Fibroblast of skin of left biceps (primary cell): ENCODE measurements at regions not wholly inside any gene's neighbourhood (a gene's known extent, or its start where the extent isn't known, plus 50 kb on each side); places are given as distances from the start of the nearest gene placed in this dataset.

ENCODE experiments used
- DNase-seq, 2 experiments: peaks; one replicate each; pipeline ENCODE4 v3.0.0-alpha.2; 2013; ENCODE audit warnings: low read depth in 2 of 2

DNA sequence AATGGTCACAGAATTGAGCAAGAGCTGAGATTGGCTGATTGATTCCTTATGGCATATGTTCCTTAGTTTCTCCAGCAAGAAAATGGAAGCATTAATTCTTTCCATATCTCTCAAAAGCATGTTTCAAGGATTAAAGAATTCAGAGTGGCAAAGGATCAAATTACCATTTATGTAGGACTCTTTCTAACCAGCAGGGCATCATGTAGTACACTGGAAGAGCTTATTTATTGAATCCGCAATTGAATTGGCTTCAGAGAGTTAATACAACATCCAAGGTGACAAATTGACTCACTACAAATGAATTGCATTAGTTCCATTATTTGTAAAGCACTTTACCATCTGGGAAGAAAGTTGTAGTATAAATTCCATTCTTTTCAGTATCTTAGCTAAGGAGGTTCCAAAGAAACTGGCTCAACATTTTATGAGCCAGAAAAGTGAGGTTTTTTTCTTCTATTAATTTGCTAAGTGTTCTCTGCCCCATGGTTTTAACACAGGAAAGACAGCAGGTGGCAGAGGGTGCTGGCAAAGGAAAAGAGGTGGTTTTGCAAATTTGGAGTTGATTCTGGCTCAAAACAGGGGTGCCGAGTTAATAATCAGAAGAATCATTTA is 409.9 kb downstream of the MTX2 start:
- DNase-seq: no peak

DNA sequence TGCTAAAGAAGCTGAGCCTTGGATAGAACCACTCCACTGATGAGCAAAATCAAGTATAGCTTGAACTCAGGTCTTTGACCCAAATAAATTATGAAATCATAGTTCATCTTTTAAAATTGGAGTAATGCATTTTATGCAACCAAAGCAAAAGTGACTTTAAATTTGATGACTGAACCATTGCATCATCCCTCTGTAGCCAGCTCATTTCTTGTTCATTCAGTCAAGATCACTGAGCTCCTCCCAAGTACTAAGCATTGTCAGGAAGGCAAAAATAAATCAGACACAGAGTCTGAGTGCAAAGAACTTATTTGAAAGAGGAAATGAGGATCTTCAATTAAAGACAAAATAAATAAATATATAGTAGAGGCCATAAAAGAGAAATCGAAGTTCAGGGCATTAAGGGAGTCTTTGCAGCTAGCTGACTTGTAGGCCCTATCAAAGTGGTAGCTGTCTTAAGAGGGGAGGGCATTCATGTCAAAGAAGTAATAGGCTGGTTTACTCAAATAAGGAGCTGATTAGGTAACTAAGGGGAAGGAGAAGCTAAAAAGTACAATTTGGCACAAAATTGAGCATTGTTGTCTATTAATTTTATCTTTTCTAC is 411.8 kb downstream of the MTX2 start:
- peak in 1 of 2 experiments; percentile 36 for DNase-seq

GRCh38 chr2:176681584-176682115 is 412.4 kb downstream of the MTX2 start:
- DNase-seq: no peak

DNA sequence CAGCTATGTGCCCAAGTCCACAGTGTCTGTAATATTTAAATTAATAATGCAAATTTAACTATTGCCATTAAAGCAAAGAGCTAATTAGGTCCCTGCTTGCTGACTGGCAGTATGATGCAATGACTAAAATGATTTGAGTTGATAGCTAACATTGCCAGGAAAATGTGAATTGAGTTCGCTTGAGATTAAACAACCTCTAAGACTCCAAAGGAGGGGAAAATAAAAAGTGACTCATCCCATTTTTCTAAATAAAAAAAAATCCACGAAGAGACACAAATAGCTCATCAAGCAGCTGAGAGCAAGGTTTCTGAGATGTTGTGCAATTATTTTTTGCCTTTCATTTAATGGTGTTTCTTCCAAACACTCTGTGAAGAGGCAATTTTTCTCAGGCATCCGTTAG is 413.0 kb downstream of the MTX2 start:
- DNase-seq: peak; percentile 46 to 54

GRCh38 chr2:176683618-176684111 is 414.4 kb downstream of the MTX2 start:
- no peak for DNase-seq

DNA sequence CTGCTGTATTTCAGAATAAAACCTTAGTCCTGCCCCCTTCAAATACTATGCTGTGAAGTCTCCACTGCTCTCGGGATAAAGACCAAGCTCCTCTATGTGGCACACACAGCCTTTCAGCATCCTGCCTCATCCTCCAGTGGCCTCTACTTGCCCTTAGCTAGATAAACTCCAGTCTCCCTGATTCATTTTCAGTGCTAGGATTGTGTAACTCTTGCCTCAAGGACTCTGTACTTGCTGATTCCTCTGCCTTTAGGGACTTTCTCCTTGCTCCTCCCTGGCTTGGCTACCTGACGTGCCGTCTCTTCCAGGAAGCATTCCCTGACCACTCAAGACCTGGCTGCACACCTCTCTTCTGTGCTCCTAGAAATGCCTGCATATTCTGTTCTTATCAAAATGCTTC is 416.7 kb downstream of the MTX2 start:
- no peak for DNase-seq

- no peak for DNase-seq
Observed at GRCh38 chr2:176686328-176686727, 417.1 kb downstream of the MTX2 start.

GRCh38 chr2:176687342-176687741 is 418.1 kb downstream of the MTX2 start:
- no peak for DNase-seq

DNA sequence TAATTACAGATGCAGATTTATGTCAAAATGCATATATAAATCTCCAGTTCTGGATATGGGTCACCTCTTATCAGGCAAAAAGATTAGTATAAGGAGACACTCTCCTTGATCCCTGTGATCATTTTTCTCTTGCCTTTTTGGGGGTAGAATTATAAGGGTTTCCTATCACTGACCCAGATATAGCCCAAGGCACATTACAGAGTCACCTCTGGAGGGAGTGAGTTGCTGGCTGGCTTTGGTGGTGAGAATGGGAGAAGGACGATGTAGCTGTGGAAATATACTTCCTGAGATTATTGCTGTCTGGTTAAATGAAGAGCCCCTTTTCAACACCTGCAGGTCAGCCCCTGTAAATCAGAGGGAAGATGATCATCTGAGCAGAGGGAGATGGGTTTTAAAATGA is 418.7 kb downstream of the MTX2 start:
- DNase-seq: no peak

DNA sequence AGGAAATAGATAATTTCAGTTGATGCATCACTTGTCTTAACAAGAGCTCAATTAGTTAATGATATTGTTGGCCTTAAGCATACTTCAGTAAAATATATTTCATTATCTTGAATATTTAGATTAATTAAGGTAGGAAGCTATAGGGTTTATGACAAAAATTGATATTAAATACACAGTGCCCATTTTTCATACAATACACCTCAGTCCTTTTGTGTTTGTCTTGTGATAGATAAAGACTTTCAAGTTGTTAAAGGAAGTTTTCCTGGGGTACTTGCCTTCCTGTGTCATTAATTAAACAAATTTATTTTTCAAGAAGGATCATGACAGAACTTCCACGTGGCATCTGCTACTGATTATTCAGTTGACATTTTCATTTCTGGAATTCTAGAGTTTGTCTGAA is 420.5 kb downstream of the MTX2 start:
- DNase-seq: no peak

- DNase-seq: no peak
Observed at GRCh38 chr2:176691471-176691870, 422.2 kb downstream of the MTX2 start.

GRCh38 chr2:176692533-176692932 is 423.3 kb downstream of the MTX2 start:
- no peak for DNase-seq

GRCh38 chr2:176699098-176699497 is 429.9 kb downstream of the MTX2 start:
- no peak for DNase-seq

DNA sequence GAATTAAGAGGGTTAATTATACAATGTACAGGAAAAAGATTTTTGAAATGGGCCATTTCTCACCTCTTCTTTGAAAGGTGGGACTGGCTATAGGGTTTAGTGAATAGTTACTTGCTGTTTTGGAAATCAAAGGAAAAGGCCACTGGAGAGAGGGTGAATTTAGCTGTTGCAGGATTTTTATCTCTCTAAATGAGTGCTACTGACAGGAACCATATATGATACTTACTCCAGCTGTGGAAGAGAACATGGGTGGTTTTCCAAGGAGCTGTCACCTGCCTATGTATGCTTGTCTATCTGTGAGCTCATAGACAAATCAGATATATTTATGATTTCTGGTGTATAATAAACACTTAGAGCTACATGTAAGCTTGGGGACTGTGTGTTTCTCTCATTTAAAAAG is 430.4 kb downstream of the MTX2 start:
- no peak for DNase-seq

DNA sequence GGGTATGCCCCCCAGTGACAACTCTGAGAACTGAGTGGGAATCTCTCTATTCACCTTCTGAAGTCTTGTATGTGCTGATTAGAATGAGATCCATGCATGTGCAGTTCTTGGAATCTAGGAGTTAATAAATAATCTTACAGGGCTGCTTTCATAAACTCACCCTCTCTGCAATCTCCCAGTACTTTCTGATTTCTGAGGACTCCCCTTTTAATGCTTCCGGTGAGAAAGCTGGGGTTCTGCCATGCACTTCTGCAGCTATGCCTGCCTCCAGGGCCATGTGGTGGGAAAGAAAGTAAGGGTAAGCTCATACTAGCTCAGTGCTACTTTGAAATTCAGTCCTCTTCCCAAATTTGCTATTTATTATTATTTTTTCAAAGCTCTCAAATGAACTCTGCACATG is 432.9 kb downstream of the MTX2 start:
- no peak for DNase-seq

GRCh38 chr2:176704282-176704858 is 435.1 kb downstream of the MTX2 start:
- peak; percentile 61 to 75 for DNase-seq

DNA sequence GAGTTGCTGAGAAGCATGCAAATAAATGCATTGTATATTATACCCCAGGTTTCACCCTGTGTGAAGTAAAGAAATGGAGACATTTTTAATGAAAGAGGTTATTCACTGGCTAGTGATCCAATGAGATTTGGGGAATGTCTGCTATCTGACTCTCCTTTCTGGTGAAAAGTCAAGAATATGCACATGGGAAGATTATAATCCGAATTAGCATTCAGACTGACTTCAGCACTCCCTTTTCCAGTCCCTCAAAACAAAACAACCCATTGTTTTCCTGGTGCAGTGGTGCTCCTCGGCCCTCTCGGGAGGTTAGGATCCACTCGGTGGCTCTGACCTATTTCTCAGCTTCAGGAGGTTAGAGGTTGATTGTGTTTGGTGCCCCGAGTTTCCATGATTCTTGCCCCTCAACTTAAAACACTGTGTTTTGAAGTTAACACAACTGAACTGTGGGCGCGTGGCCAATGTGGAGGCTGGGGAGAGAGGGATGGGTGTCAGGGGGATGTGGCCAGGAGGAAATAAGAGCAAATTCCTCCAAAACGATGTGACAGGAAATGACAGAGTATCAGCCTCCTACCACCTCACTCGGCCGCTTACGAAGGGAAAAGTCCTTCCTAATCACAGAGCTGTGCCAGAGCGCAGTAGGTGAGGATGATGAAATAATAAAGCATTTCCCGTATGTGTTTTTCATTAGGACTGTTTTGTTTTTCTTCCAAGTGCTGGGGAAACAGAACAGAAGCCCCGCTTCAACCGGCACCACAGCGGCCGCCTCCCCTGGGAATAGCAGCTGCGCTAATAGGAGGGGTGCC is 440.1 kb downstream of the MTX2 start:
- DNase-seq: peak; percentile 66 to 69

- no peak for DNase-seq
Observed at GRCh38 chr2:176709991-176710390, 440.7 kb downstream of the MTX2 start.

- no peak for DNase-seq
Observed at GRCh38 chr2:176710657-176711186, 441.5 kb downstream of the MTX2 start.

- no peak for DNase-seq
Observed at GRCh38 chr2:176725873-176726645, 456.8 kb downstream of the MTX2 start.

DNA sequence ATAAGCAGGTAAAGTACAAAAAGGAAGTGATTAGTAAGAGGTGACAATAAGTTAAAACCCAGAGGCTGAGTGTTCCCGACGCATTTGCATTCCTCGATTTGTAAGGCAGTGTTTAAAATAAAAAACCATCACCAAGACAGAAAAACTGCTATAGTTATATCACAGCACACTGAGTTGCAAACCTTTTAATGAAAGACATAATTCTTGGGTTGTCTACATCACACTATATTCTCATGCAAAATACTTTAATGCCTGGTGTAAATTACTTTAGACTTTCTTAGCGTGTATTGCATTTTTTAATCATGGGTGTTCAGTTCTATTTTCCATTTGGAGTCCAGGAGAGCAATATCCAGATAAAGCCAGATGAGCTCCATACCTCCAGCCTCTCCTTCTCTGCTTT is 458.5 kb downstream of the MTX2 start:
- no peak for DNase-seq
